ENCODE measurements at regions not wholly inside any gene's neighbourhood (a gene's known extent, or its start where the extent isn't known, plus 50 kb on each side); places are given as distances from the start of the nearest gene placed in this dataset.
"Not testable (repeated sequence)": the region's sequence is repeated elsewhere in the genome, so short reads cannot be mapped to it uniquely, and the experiment has no call there.

DNA sequence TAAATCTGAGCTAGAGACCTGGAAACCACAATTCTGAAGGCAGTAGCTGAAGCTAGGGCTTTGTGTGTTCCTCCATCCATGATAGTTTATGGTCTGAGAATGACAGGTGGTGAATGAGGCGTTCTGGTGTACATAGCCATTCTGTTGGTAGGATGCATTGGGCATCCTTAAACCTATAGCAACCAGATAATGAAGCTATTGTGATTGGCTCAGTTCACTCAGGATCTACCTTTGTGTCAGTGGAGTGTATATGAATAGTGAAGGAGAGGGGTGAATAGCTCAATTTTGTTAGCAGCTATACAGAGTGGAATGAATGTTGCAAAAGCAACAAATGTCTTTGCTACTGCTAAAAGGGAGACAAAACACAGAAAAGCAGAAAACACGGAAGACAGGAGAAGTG is 80.0 kb upstream of the PCDH20 start:
- H3K79me2 ChIP-seq (ENCODE audit: control insufficient read depth, low read length) = no peaks in the 10 kb centered on the region
- no peaks in the 10 kb centered on the region for H3F3A ChIP-seq (ENCODE audit: control insufficient read depth, insufficient read depth)
- no peaks in the 10 kb centered on the region for H3K9me2 ChIP-seq (replicated peaks; ENCODE audit: control insufficient read depth, low read length)
- no peaks in the 10 kb centered on the region for H3K4me1 ChIP-seq (ENCODE audit: control insufficient read depth, low read length)
- H4K20me1 ChIP-seq (ENCODE audit: control insufficient read depth, insufficient read depth, low read depth, low read length) = no peaks in the 10 kb centered on the region
- no peaks in the 10 kb centered on the region for H3K36me3 ChIP-seq (ENCODE audit: control insufficient read depth, low read length)
- H3K9me3 ChIP-seq (ENCODE audit: control insufficient read depth, insufficient read depth, low read length) = no peaks in the 10 kb centered on the region
- no peak overlapping the region for H3K27ac ChIP-seq (ENCODE audit: low read depth, low read length)
- no peak overlapping the region for H3K4me2 ChIP-seq (ENCODE audit: low read length)
- no peak overlapping the region for H3K4me3 ChIP-seq (ENCODE audit: low read length)
- no peak for TF ChIP-seq EZH2phosphoT487 (IDR thresholded peaks at IDR 0.05; ENCODE audit: borderline replicate concordance, low read length)
- TF ChIP-seq, protein P1, sequence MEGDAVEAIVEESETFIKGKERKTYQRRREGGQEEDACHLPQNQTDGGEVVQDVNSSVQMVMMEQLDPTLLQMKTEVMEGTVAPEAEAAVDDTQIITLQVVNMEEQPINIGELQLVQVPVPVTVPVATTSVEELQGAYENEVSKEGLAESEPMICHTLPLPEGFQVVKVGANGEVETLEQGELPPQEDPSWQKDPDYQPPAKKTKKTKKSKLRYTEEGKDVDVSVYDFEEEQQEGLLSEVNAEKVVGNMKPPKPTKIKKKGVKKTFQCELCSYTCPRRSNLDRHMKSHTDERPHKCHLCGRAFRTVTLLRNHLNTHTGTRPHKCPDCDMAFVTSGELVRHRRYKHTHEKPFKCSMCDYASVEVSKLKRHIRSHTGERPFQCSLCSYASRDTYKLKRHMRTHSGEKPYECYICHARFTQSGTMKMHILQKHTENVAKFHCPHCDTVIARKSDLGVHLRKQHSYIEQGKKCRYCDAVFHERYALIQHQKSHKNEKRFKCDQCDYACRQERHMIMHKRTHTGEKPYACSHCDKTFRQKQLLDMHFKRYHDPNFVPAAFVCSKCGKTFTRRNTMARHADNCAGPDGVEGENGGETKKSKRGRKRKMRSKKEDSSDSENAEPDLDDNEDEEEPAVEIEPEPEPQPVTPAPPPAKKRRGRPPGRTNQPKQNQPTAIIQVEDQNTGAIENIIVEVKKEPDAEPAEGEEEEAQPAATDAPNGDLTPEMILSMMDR (IDR thresholded peaks at IDR 0.05; ENCODE audit: low read depth, low read length, poor library complexity, severe bottlenecking) = no peak
- no peaks in the 10 kb centered on the region for H3K27me3 ChIP-seq (ENCODE audit: control insufficient read depth, low read length)

DNA sequence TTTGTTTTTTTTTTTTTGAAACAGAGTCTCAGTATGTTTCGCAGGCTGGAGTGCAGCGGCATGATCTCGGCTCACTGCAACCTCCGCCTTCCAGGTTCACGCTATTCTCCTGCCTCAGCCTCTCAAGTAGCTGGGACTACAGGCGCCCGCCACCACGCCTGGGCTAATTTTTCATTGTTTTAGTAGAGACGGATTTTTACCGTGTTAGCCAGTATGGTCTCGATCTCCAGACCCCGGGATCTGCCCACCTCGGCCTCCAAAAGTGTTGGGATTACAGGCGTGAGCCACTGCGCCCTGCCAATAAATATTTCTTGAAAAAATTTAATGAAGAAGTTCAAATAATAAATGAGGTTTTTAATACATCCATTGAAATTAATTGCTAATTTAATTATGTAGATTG is 77.9 kb upstream of the PCDH20 start:
- not testable (repeated sequence) for H3K79me2 ChIP-seq (ENCODE audit: control insufficient read depth, low read length); H3K4me1 ChIP-seq (ENCODE audit: control insufficient read depth, low read length); H3F3A ChIP-seq (ENCODE audit: control insufficient read depth, insufficient read depth); H3K4me2 ChIP-seq (ENCODE audit: low read length); H3K36me3 ChIP-seq (ENCODE audit: control insufficient read depth, low read length); H3K9me2 ChIP-seq (replicated peaks; ENCODE audit: control insufficient read depth, low read length); H3K27me3 ChIP-seq (ENCODE audit: control insufficient read depth, low read length); H3K4me3 ChIP-seq (ENCODE audit: low read length); H4K20me1 ChIP-seq (ENCODE audit: control insufficient read depth, insufficient read depth, low read depth, low read length); H3K9me3 ChIP-seq (ENCODE audit: control insufficient read depth, insufficient read depth, low read length); H3K27ac ChIP-seq (ENCODE audit: low read depth, low read length)

DNA sequence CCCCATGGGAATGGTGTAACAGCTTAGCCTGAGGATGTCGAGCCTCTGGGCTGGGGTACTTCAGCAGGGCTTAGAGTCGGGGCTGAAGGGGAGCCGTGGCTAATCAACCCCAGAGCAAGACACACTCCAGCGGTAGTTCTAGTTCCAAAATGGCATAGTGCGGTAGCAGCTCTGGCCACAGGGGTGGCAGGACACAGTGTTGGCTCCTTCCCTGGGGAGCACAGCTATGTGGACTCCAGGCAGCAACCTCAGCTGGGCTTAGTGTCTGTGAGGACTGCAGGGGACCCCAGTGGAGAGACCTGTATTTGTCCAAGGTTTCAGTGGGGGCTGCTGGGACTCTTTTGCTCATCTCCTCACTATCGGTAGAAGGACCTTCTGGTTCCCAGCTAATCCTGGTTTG is 70.8 kb upstream of the PCDH20 start:
- H4K20me1 ChIP-seq (ENCODE audit: control insufficient read depth, insufficient read depth, low read depth, low read length) = no peaks in the 10 kb centered on the region
- no peaks in the 10 kb centered on the region for H3K4me1 ChIP-seq (ENCODE audit: control insufficient read depth, low read length)
- H3K4me3 ChIP-seq (ENCODE audit: low read length) = no peak overlapping the region
- no peaks in the 10 kb centered on the region for H3K36me3 ChIP-seq (ENCODE audit: control insufficient read depth, low read length)
- no peaks in the 10 kb centered on the region for H3K9me3 ChIP-seq (ENCODE audit: control insufficient read depth, insufficient read depth, low read length)
- no peak for TF ChIP-seq EZH2phosphoT487 (IDR thresholded peaks at IDR 0.05; ENCODE audit: borderline replicate concordance, low read length)
- TF ChIP-seq, protein P1 (IDR thresholded peaks at IDR 0.05; ENCODE audit: low read depth, low read length, poor library complexity, severe bottlenecking) = no peak
- H3K79me2 ChIP-seq (ENCODE audit: control insufficient read depth, low read length) = no peaks in the 10 kb centered on the region
- H3K27ac ChIP-seq (ENCODE audit: low read depth, low read length) = no peak overlapping the region
- H3K9me2 ChIP-seq (replicated peaks; ENCODE audit: control insufficient read depth, low read length) = no peaks in the 10 kb centered on the region
- H3K27me3 ChIP-seq (ENCODE audit: control insufficient read depth, low read length) = no peaks in the 10 kb centered on the region
- H3F3A ChIP-seq (ENCODE audit: control insufficient read depth, insufficient read depth) = no peaks in the 10 kb centered on the region
- no peak overlapping the region for H3K4me2 ChIP-seq (ENCODE audit: low read length)

DNA sequence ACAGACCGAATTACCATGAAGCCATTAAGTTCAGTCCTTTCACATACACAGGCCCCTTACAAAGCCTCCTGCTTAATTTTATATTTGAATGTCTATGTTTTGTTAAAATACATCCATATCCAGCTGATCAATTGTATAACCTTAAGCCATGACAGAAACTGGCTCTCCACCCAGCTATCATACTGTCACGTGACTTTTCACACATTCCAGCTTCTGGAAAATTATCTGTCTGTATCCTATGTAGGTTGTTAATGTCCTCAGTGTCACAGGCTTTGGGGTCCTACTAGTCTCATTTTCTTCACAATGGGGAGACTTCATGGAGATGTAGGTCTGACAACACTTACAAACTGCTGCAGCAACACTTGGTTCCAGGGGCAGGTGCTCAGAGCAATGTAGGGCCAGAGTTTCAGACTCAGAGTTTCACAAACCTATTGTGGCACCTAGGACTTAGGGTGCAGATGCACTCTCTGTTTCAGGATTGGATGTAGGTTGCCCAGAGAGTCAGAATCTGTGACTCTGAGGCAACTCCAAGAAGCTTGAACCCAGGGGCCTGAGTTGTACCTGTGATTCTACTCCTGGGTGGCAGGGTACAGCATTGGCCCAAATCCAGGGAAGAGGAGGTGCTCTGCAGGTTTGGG is 69.6 kb upstream of the PCDH20 start:
- H3K4me2 ChIP-seq (ENCODE audit: low read length) = no peak overlapping the region
- no peaks in the 10 kb centered on the region for H3F3A ChIP-seq (ENCODE audit: control insufficient read depth, insufficient read depth)
- TF ChIP-seq EZH2phosphoT487 (IDR thresholded peaks at IDR 0.05; ENCODE audit: borderline replicate concordance, low read length) = no peak
- TF ChIP-seq, protein P1 (IDR thresholded peaks at IDR 0.05; ENCODE audit: low read depth, low read length, poor library complexity, severe bottlenecking) = no peak

More for the DNA sequence above, 69.6 kb upstream of the PCDH20 start:
- H3K9me3 ChIP-seq (ENCODE audit: control insufficient read depth, insufficient read depth, low read length) = no peaks in the 10 kb centered on the region; the same call in 1 of the 2 replicates
- H3K27me3 ChIP-seq (ENCODE audit: control insufficient read depth, low read length) = no peaks in the 10 kb centered on the region
- H3K4me3 ChIP-seq (ENCODE audit: low read length) = no peak overlapping the region
- no peaks in the 10 kb centered on the region for H3K4me1 ChIP-seq (ENCODE audit: control insufficient read depth, low read length)
- no peaks in the 10 kb centered on the region for H4K20me1 ChIP-seq (ENCODE audit: control insufficient read depth, insufficient read depth, low read depth, low read length)
- H3K79me2 ChIP-seq (ENCODE audit: control insufficient read depth, low read length) = no peaks in the 10 kb centered on the region
- H3K36me3 ChIP-seq (ENCODE audit: control insufficient read depth, low read length) = no peaks in the 10 kb centered on the region
- no peak overlapping the region for H3K27ac ChIP-seq (ENCODE audit: low read depth, low read length)
- H3K9me2 ChIP-seq (replicated peaks; ENCODE audit: control insufficient read depth, low read length) = no peaks in the 10 kb centered on the region
